ENCODE measurements at regions not wholly inside any gene's neighbourhood (a gene's known extent, or its start where the extent isn't known, plus 50 kb on each side); places are given as distances from the start of the nearest gene placed in this dataset.

- ChIA-PET CTCF (ENCODE audit: low intra/inter-chr PET ratio) (no interaction called here), POLR2A (interaction anchor here (0.8 kb wide), 1 partner anchor 28 kb away, joined by 3 read pairs; no protein-coding TSS in a partner anchor)
- intact Hi-C loops (cut with micrococcal nuclease) (no loop called here), in situ Hi-C loops (cut with MboI) (loop anchor here (10.0 kb wide), 1 partner anchor 371 kb away; no protein-coding TSS in a partner anchor)
- no peak for FAIRE-seq
- Histone ChIP-seq H2AFZ (ENCODE audit: low read depth, low read length) (no peak overlapping the region), H3K27ac (ENCODE audit: extremely low read depth, low read depth, low read length) (no peak overlapping the region), H3K4me2 (ENCODE audit: insufficient read depth, low read length) (no peak overlapping the region), H4K20me1 (replicated peaks; ENCODE audit: control insufficient read depth, insufficient read depth, low read length) (no peaks in the 10 kb centered on the region; the same call in 1 of the 2 replicates), H3K9ac (ENCODE audit: insufficient read depth in 1 of 2, low read depth in 2 of 2, low read length in 2 of 2) (no peak overlapping the region), H3K4me1 (replicated peaks in 1 of 2; ENCODE audit: control insufficient read depth in 2 of 2, insufficient read depth in 2 of 2, low read length in 2 of 2) (no peaks in the 10 kb centered on the region), H3K9me1 (ENCODE audit: control insufficient read depth, insufficient read depth, low read length) (no peaks in the 10 kb centered on the region), H3K27me3 (ENCODE audit: control insufficient read depth in 2 of 2, insufficient read depth in 2 of 2, low read length in 2 of 2) (no peaks in the 10 kb centered on the region), H3K36me3 (ENCODE audit: control insufficient read depth, insufficient read depth, low read length) (no peaks in the 10 kb centered on the region), H3K9me3 (replicated peaks; ENCODE audit: control insufficient read depth, insufficient read depth, low read depth, low read length) (no peaks in the 10 kb centered on the region), H3K79me2 (ENCODE audit: control insufficient read depth, insufficient read depth, low read length) (no peaks in the 10 kb centered on the region), H3K4me3 (no peak overlapping the region)
- WGBS (ENCODE audit: insufficient coverage, low coverage, missing lambda C conversion rate) = under 1% methylated on average over 9 of the region's 9 CpGs
- no peak for TF ChIP-seq HDAC2 (IDR thresholded peaks at IDR 0.05)
- no peak for TF ChIP-seq SREBF2 (CRISPR knock-in tag; IDR thresholded peaks at IDR 0.05)
- no peak for TF ChIP-seq GTF2A2 (tag; IDR thresholded peaks at IDR 0.05)
- no peak for TF ChIP-seq PKNOX1 (IDR thresholded peaks at IDR 0.05)
- no peak for TF ChIP-seq PRPF4 (IDR thresholded peaks at IDR 0.05; ENCODE audit: insufficient read depth, low read depth, low read length, poor library complexity, severe bottlenecking)
- TF ChIP-seq TSHZ1 (CRISPR knock-in tag; IDR thresholded peaks at IDR 0.05) = no peak
- TF ChIP-seq PREB (CRISPR knock-in tag; IDR thresholded peaks at IDR 0.05) = no peak
- TF ChIP-seq SMARCB1 (IDR thresholded peaks at IDR 0.05; ENCODE audit: insufficient read length, low read depth) = no peak
- TF ChIP-seq ZNF75A (CRISPR knock-in tag; IDR thresholded peaks at IDR 0.05) = no peak
- no peak for TF ChIP-seq C11orf30 (IDR thresholded peaks at IDR 0.05; ENCODE audit: low read depth)
- TF ChIP-seq CBFA2T3 (IDR thresholded peaks at IDR 0.05) = no peak
- no peak for TF ChIP-seq NCOA2 (IDR thresholded peaks at IDR 0.05; ENCODE audit: partially characterized antibody in 2 of 2)
- TF ChIP-seq MITF (IDR thresholded peaks at IDR 0.05) = no peak
- TF ChIP-seq CXXC5 (CRISPR knock-in tag; IDR thresholded peaks at IDR 0.05) = no peak
- no peak for TF ChIP-seq PURB (CRISPR knock-in tag; IDR thresholded peaks at IDR 0.05; ENCODE audit: low read depth)
- TF ChIP-seq RBM39 (optimal IDR thresholded peaks at IDR 0.05; ENCODE audit: low read depth, low read length) = no peak
- no TSS peak for BruUV-seq (replicated peaks)
- no peak for DNase-seq (ENCODE audit: extremely low read depth in 1 of 4, low spot score in 3 of 4)
- no peak for ATAC-seq
Observed at GRCh38 chr7:132055336-132056120, 499.1 kb upstream of the PODXL start.
